Breast epithelium (tissue), 3 donors: ENCODE measurements at regions not wholly inside any gene's neighbourhood (a gene's known extent, or its start where the extent isn't known, plus 50 kb on each side); places are given as distances from the start of the nearest gene placed in this dataset.

Source experiments
- CTCF ChIP-seq, 3 donors: fragments of 450-650 bp; IDR thresholded peaks; one replicate each; pipeline ENCODE4 v1.5.1; 2016 to 2017; ENCODE audit warnings: antibody characterized with exemption in 3 of 3, mild to moderate bottlenecking in 3 of 3, moderate library complexity in 3 of 3
- POLR2A ChIP-seq: fragments of 450-650 bp; IDR thresholded peaks from one replicate; pipeline ENCODE4 v1.6.1; 2016; ENCODE audit warnings: antibody characterized with exemption, mild to moderate bottlenecking, moderate library complexity
- POLR2AphosphoS5 ChIP-seq, 3 donors: sonication (generic); formaldehyde crosslinking; IDR thresholded peaks; one replicate each; pipeline ENCODE4 v1.6.1; 2017; ENCODE audit warnings: antibody characterized with exemption in 3 of 3

GRCh38 chr2:57210855-57211254 lies 835.8 kb upstream of the VRK2 start:
- TF ChIP-seq CTCF (IDR thresholded peaks at IDR 0.05) (no peak), POLR2A (no peak), POLR2AphosphoS5 (IDR thresholded peaks at IDR 0.05) (no peak)
